ENCODE measurements at regions not wholly inside any gene's neighbourhood (a gene's known extent, or its start where the extent isn't known, plus 50 kb on each side); places are given as distances from the start of the nearest gene placed in this dataset.
A peak's percentile ranks its signal among the peaks of the same experiment; 100 is the strongest.
"Not testable (repeated sequence)": the region's sequence is repeated elsewhere in the genome, so short reads cannot be mapped to it uniquely, and the experiment has no call there.

DNA sequence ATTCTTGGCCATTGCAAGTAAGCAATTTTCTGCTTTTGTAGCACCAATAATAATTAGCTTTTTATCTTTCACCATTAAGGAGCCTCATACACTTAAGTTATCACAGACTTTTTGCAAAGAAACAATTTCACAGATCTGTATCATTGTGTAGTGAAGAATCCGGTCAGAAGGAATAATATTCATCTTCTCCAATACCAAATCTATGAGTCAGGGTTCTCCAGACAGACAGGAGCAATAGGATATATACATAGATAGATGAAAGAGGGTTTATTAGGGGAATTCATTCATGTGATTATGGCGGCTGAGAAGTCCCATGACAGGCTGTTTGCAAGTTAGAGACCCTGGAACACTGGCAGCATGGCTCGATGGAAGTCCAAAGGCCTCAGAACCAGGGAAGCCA is 82.9 kb upstream of the UBASH3B start:
- Mint-ChIP-seq H3K4me3 (no peak overlapping the region), H3K27me3 (ENCODE audit: low read depth) (peaks cover 14% of the 10 kb centered on the region), H3K9me3 (no peaks in the 10 kb centered on the region), H3K27ac (no peak overlapping the region), H3K4me1 (ENCODE audit: low read depth) (no peaks in the 10 kb centered on the region), H3K36me3 (ENCODE audit: insufficient read depth in 2 of 2) (no peaks in the 10 kb centered on the region)
- ATAC-seq (replicated peaks in 1 of 2) = no peak
- no peak for DNase-seq

DNA sequence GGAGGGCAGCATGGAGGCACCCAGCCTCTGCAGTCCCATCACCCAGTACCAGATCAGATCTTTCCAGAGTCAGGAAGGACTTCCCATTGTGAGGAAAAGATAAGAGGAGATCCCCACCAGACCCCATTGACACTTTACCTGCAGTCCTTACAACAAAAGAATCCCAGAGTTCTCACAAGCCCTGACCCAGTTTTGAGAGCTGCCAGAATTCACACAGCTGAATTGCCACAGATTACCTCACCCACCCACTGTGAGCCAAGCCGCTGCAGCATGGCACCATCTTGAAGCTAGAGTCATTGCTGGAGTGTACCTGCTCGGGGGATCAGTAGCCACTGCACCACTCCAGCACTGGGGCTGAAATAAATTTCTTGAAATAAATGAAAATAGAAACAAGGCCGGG is 91.8 kb upstream of the UBASH3B start:
- Mint-ChIP-seq H3K4me3 (no peak overlapping the region), H3K36me3 (ENCODE audit: insufficient read depth in 2 of 2) (no peaks in the 10 kb centered on the region), H3K9me3 (no peaks in the 10 kb centered on the region), H3K27ac (no peak overlapping the region), H3K4me1 (ENCODE audit: low read depth) (no peaks in the 10 kb centered on the region), H3K27me3 (ENCODE audit: low read depth) (peaks cover 24% of the 10 kb centered on the region)
- DNase-seq (no peak), ATAC-seq (replicated peaks in 1 of 2) (no peak)

DNA sequence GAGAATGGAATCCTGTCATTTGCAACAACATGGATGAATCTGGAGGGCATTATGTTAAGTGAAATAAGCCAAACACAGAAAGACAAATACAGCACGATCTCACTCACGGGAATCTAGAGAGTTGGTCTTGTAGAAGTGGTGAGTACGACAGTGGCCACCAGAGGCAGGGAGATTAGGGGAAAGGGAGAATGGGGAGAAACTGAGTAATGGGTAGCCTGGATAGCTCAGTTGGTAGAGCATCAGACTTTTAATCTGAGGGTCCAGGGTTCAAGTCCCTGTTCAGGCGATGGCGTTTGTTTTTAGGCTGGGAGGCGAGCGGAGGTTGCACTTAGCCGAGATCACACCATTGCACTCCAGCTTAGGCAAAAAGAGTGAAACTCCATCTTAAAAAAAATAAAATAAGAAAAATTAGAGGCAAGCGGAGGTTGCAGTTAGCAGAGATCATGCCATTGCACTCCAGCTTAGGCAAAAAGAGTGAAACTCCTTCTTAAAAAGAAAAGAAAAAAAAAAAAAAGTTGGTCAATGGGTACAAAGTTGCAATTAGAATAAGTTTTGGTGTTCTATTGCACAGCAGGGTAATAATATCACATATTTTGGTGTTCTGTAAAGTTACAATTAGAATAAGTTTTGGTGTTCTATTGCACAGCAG is 95.7 kb upstream of the UBASH3B start:
- no peak overlapping the region for H3K4me3 Mint-ChIP-seq
- DNase-seq (no peak), ATAC-seq (replicated peaks in 1 of 2) (no peak)
- H3K36me3 Mint-ChIP-seq (ENCODE audit: insufficient read depth in 2 of 2) = no peaks in the 10 kb centered on the region
- H3K4me1 Mint-ChIP-seq (ENCODE audit: low read depth) = no peaks in the 10 kb centered on the region
- H3K27me3 Mint-ChIP-seq (ENCODE audit: low read depth) = peaks cover 33% of the 10 kb centered on the region
- no peaks in the 10 kb centered on the region for H3K9me3 Mint-ChIP-seq
- no peak overlapping the region for H3K27ac Mint-ChIP-seq

DNA sequence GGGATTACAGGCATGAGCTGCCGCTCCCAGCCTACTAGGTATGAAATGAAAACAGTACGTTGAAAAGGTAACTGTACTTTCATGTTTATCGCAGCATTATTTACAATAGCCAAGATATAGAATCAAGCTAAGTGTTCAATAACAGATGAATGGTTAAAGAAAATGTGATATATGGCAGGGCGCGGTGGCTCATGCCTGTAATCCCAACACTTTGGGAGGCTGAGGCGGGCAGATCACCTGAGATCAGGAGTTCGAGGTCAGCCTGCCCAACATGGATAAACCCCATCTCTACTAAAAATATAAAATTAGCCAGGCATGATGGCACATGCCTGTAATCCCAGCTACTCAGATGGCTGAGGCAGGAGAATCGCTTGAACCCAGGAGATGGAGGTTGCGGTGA is 96.3 kb upstream of the UBASH3B start:
- H3K27me3 Mint-ChIP-seq (ENCODE audit: low read depth) = peaks cover 33% of the 10 kb centered on the region
- H3K9me3 Mint-ChIP-seq; DNase-seq; H3K27ac Mint-ChIP-seq; ATAC-seq (replicated peaks in 1 of 2); H3K4me1 Mint-ChIP-seq (ENCODE audit: low read depth); H3K4me3 Mint-ChIP-seq; H3K36me3 Mint-ChIP-seq (ENCODE audit: insufficient read depth in 2 of 2): not testable (repeated sequence)

GRCh38 chr11:122557163-122557562 is 98.4 kb upstream of the UBASH3B start:
- not testable (repeated sequence) for H3K27ac Mint-ChIP-seq; H3K4me1 Mint-ChIP-seq (ENCODE audit: low read depth); H3K9me3 Mint-ChIP-seq; DNase-seq; H3K36me3 Mint-ChIP-seq (ENCODE audit: insufficient read depth in 2 of 2)
- H3K27me3 Mint-ChIP-seq (ENCODE audit: low read depth) = peaks cover 28% of the 10 kb centered on the region
- ATAC-seq (replicated peaks in 1 of 2) = peak in 1 of 2 donors; percentile 10
- peak overlapping the region; percentile 50 to 56 for H3K4me3 Mint-ChIP-seq

DNA sequence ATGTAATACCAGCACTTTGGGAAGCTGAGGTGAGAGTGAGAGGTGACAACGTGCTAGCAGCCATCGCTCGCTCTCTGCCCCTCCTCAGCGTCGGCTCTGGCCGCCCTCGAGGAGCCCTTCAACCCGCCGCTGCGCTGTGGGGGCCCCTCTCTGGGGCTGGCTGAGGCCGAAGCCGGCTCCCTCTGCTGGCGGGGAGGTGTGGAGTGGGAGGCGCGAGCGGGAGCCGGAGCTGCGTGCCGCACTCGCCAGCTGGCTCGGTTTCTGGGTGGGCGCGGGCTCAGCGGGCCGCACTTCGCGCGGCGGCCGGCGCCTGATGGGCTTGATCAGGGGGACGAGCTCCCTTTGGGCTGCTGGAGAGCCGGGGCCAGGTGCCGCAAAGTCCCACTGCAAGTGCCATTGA is 98.9 kb upstream of the UBASH3B start:
- Mint-ChIP-seq H3K4me1 (ENCODE audit: low read depth) (no peaks in the 10 kb centered on the region), H3K4me3 (peak overlapping the region; percentile 40 to 56), H3K9me3 (no peaks in the 10 kb centered on the region), H3K27ac (no peak overlapping the region), H3K27me3 (ENCODE audit: low read depth) (peaks cover 28% of the 10 kb centered on the region), H3K36me3 (ENCODE audit: insufficient read depth in 2 of 2) (no peaks in the 10 kb centered on the region)
- peak; percentile 69 to 98 for ATAC-seq (replicated peaks in 1 of 2)
- DNase-seq = peak; percentile 25 to 64

DNA sequence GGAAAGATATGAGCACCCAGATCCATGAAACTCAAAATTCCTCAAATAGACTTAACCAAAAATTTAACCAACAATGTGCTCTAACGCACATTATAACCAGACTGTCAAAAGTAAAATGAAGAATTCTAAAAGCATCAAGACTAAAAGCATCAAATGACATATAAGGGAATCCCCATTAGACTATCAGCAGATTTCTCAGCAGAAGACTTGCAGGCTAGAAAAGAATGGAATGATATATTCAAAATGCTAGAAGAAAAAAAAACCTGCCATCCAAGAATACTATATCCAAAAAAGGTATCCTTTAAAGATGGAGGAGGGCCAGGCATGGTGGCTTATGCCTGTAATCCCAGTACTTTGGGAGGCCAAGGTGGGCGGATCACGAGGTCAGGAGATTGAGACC is 117.5 kb upstream of the UBASH3B start:
- Mint-ChIP-seq H3K4me1 (ENCODE audit: low read depth) (no peaks in the 10 kb centered on the region), H3K27ac (no peak overlapping the region), H3K4me3 (no peak overlapping the region), H3K9me3 (peaks cover 10 to 14% of the 10 kb centered on the region in 2 donors), H3K27me3 (ENCODE audit: low read depth) (no peaks in the 10 kb centered on the region), H3K36me3 (ENCODE audit: insufficient read depth in 2 of 2) (peaks cover 6% of the 10 kb centered on the region in 2 donors)
- DNase-seq (no peak), ATAC-seq (replicated peaks in 1 of 2) (no peak)

GRCh38 chr11:122524898-122525297 is 130.6 kb upstream of the UBASH3B start:
- ATAC-seq (replicated peaks in 1 of 2) = no peak
- Mint-ChIP-seq H3K9me3 (peaks cover 0 to 3% of the 10 kb centered on the region in 2 donors), H3K4me1 (ENCODE audit: low read depth) (no peaks in the 10 kb centered on the region), H3K36me3 (ENCODE audit: insufficient read depth in 2 of 2) (no peaks in the 10 kb centered on the region), H3K27ac (no peak overlapping the region), H3K27me3 (ENCODE audit: low read depth) (peaks cover 15% of the 10 kb centered on the region), H3K4me3 (no peak overlapping the region)
- DNase-seq = no peak

- no peak for DNase-seq
- H3K9me3 Mint-ChIP-seq = peaks cover 0 to 3% of the 10 kb centered on the region in 2 donors
- peaks cover 15% of the 10 kb centered on the region for H3K27me3 Mint-ChIP-seq (ENCODE audit: low read depth)
- no peaks in the 10 kb centered on the region for H3K36me3 Mint-ChIP-seq (ENCODE audit: insufficient read depth in 2 of 2)
- no peak for ATAC-seq (replicated peaks in 1 of 2)
- H3K4me1 Mint-ChIP-seq (ENCODE audit: low read depth) = no peaks in the 10 kb centered on the region
- H3K27ac Mint-ChIP-seq = no peak overlapping the region
- no peak overlapping the region for H3K4me3 Mint-ChIP-seq
Measured at GRCh38 chr11:122523846-122524805, 131.4 kb upstream of the UBASH3B start.

GRCh38 chr11:122521626-122522025 is 133.9 kb upstream of the UBASH3B start:
- peaks cover 9% of the 10 kb centered on the region for H3K27me3 Mint-ChIP-seq (ENCODE audit: low read depth)
- no peaks in the 10 kb centered on the region for H3K9me3 Mint-ChIP-seq
- H3K4me3 Mint-ChIP-seq = no peak overlapping the region
- no peaks in the 10 kb centered on the region for H3K4me1 Mint-ChIP-seq (ENCODE audit: low read depth)
- DNase-seq (no peak), ATAC-seq (replicated peaks in 1 of 2) (no peak)
- no peaks in the 10 kb centered on the region for H3K36me3 Mint-ChIP-seq (ENCODE audit: insufficient read depth in 2 of 2)
- H3K27ac Mint-ChIP-seq = peak overlapping the region; percentile 31

DNA sequence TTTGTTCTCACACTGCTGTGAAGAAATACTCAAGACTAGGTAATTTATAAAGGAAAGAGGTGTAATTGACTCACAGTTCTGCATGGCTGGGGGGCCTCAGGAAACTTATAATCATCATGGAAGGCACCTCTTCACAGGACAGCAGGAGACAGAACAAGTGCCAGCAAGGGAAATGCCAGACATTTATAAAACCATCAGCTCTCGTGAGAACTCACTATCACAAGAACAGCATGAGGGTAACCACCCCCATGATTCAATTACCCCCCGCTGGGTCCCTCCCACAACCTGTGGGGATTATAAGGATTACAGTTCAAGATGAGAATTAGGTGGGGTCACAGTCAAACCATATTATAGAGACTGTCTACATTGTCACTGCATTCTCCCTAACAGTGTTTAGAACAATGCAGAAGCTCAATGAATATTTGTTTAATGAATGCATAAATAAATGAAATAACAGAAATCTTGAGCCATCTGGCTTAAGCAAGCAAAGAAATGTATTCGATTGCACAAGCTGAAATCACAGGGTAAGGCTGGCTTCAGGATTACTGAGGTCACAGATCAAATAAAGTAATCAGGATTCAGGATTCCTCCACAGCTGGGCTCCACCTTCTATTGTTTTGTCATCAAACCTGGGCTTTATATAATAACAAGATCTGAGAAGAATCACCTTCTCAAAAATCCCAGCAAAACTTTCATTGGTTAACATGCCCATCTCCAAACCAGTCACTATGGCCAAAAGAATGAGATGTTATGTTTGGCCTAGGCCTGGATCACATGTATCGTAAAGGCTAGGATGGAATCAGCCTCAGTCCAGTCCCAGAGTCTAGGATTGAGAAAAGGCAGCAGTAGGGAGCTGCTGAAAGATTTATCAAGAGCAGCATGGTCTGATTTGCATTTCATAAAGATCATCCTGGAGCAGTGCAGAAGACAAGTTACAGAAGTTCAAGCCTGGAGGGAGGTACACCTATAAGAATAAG is 137.8 kb upstream of the UBASH3B start:
- DNase-seq = no peak
- no peak overlapping the region for H3K27ac Mint-ChIP-seq
- H3K4me1 Mint-ChIP-seq (ENCODE audit: low read depth) = no peaks in the 10 kb centered on the region
- no peaks in the 10 kb centered on the region for H3K36me3 Mint-ChIP-seq (ENCODE audit: insufficient read depth in 2 of 2)
- no peak overlapping the region for H3K4me3 Mint-ChIP-seq
- H3K9me3 Mint-ChIP-seq = no peaks in the 10 kb centered on the region
- peaks cover 9% of the 10 kb centered on the region for H3K27me3 Mint-ChIP-seq (ENCODE audit: low read depth)
- ATAC-seq (replicated peaks in 1 of 2) = no peak

- ATAC-seq (replicated peaks in 1 of 2) = no peak
- Mint-ChIP-seq H3K4me1 (ENCODE audit: low read depth) (no peaks in the 10 kb centered on the region), H3K36me3 (ENCODE audit: insufficient read depth in 2 of 2) (no peaks in the 10 kb centered on the region), H3K4me3 (no peak overlapping the region), H3K27ac (no peak overlapping the region), H3K9me3 (no peaks in the 10 kb centered on the region), H3K27me3 (ENCODE audit: low read depth) (peaks cover 3% of the 10 kb centered on the region)
- DNase-seq = no peak
Measured at GRCh38 chr11:122516686-122517085, 138.8 kb upstream of the UBASH3B start.

GRCh38 chr11:122513997-122514396 is 141.5 kb upstream of the UBASH3B start:
- Mint-ChIP-seq H3K36me3 (ENCODE audit: insufficient read depth in 2 of 2) (no peaks in the 10 kb centered on the region), H3K9me3 (no peaks in the 10 kb centered on the region), H3K4me1 (ENCODE audit: low read depth) (no peaks in the 10 kb centered on the region), H3K27ac (no peak overlapping the region), H3K4me3 (no peak overlapping the region), H3K27me3 (ENCODE audit: low read depth) (no peaks in the 10 kb centered on the region)
- no peak for ATAC-seq (replicated peaks in 1 of 2)
- DNase-seq = no peak

Data from activated T-cell treated with anti-CD3 and anti-CD28 coated beads, Interleukin-2, amount 50 U/mL, for 72 hours (primary cell).